Activated T-cell treated with anti-CD3 and anti-CD28 coated beads for 48 hours (primary cell): ENCODE measurements at regions not wholly inside any gene's neighbourhood (a gene's known extent, or its start where the extent isn't known, plus 50 kb on each side); places are given as distances from the start of the nearest gene placed in this dataset.
"Not testable (repeated sequence)": the region's sequence is repeated elsewhere in the genome, so short reads cannot be mapped to it uniquely, and the experiment has no call there.

Source experiments
- DNase-seq: peaks from one replicate; pipeline ENCODE4 v3.0.0-alpha.2; 2020; ENCODE audit warnings: low read depth

DNA sequence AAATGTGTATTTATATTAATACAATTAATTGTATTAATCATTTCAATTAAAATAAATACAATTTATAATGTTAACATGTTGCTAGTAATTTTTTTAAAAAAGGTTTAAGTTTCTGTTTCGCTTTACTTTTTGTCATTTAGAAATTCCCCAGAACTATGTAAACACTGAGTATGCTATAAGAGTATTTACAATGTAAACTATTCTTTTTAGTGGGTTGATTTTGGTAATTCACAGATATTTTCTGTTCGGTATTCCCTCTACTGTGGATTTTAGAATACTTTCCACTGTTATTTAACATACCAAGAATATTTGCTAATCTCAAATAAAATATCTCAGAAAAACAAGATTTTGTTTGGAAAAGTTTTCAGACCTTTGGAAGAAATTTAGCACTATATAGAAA, 1564.4 kb downstream of the EFNA5 start:
- no peak for DNase-seq

DNA sequence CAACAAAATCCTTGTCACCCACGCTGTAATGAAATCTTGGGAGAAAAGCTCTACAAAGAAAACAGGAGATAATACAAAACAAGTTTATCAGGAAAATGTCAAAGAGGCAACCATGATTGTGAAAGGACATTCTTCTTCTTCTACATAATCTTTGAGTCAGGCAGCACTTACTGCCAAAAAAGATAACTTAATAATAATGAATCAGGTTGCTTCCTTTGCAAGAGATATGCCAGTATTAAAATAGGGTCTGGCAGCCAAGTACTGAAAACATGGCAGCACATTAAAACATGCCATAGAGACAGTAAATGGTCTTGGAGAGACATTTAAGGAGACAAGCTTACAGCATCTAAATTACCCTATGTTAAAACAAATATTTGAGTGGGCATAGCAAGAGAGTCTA, 1573.4 kb downstream of the EFNA5 start:
- no peak for DNase-seq

DNA sequence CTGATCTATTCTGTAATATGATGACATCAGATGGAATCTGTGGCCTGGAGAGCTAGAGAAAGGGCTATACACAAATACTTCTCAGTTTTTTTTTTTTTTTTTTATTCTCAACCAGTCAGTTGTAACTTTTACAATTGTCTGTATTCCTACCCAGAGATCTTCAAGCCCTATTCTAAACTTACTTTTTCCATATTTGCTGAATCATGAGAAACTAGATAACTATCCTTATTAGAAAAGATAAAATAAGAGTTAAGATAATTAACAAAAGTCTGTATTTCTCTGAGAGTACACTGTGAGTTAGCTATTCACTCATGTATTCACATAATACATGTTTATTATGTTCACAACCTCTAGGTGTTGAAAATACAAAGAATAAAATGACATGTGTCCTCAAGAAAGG, 1575.9 kb downstream of the EFNA5 start:
- DNase-seq = no peak

DNA sequence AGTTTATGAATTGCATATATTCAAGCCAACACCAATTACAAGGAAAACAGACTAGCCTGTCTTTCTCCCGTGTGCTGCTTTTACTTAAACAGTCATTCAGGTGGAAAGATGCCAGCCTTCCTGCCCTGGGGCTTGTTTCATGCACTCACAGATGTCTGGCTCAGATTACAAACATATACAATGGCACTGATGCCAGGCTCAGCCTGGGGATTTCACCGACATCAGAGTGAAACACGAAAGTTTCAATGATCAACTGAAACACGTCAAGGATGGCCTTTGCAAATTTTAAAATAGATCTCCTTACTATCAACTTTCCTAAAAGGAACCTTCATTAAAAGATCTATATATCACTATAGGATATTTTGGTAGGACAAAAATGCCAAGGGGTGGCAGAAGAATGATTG, 1576.5 kb downstream of the EFNA5 start:
- no peak for DNase-seq

DNA sequence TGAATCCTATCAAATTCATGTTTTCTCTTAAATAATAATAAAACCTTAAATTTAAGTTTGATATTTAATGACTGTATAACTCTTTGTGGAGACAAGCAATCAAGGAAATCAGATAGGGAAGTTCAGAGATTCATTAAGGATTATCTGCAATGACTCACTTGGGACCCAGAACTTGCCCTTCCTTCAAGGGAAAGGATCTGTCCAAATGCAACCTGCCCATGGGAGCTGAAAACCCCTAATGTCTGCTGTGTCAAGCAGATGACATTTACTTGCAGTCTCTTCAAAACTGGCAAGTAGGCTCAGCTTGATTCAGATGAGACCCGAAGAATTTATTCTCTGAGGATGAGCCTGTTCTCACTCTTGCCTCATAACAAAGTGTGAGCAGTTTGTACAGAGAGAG, 1577.6 kb downstream of the EFNA5 start:
- DNase-seq = no peak

DNA sequence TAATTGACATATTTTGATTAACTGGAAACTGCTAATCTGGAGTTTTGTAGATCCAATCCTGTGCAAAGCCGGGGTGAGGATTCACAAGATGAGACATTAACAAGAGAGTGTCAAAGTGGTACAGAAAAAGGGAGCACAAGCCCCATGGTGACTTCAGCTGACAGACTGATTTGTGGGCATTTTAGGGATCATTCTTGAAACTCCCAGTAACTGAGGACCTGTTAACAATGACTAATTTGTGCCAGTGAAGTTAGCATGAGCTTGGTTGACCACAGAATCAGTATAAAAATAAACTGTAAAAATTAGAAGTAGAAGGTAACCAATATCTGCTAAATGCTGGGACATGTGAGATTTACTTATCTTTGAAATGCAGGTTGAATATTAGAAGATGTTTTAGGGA, 1578.3 kb downstream of the EFNA5 start:
- DNase-seq = no peak

DNA sequence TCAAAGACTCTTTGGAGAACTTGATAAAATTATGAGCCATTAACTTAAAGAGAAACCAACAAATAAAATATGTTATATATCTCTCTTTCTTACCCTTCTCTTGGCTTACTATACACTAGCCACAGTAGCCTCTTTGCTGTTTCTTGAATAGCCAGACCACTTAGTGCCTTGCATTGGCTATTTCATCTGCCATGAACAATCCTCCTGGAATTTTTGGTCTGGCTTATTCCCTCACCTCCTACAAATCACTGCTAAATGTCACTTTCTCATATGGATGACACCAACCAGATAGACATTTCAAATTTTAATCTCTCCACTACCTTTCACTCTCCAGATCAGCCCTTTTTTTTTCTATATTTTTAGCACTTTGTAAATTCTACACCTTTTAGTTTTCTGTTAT, 1581.7 kb downstream of the EFNA5 start:
- DNase-seq = no peak

DNA sequence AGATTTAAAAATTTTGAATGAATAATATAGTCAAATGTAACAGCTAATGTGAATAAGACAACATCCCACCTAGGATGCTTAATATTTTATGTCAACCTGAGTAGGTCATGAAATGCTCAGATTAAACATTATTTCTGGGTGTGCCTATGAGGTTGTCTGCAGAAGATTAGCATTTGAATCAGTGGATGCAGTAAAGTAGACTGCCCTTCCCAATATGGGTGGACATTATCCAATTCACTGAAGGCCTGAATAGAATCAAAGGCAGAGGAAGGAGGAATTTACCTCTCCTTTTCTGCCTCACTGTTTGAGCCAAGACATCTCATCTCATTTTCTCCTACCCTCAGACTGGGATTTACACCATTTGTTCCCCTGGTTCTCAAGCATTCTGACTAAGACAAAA, 1582.3 kb downstream of the EFNA5 start:
- no peak for DNase-seq

DNA sequence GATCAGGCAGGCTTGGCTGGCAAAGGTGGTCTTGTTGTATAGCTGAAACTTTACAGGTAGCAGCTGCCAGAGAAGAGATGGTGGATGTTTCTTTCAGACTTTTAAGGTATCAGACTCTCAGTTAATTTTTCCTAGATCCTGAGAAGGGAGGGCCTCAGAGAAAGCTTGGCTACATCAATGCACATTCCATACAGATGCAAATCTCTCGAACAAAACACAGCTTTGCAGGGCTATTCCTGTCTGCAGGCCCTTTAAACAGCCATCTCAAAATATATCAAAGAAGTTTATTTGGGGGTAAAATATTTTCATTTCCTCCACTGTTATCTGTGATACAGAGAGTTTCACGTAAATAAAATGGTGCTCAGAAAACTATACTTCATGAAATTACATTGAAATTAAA, 1584.4 kb downstream of the EFNA5 start:
- no peak for DNase-seq

DNA sequence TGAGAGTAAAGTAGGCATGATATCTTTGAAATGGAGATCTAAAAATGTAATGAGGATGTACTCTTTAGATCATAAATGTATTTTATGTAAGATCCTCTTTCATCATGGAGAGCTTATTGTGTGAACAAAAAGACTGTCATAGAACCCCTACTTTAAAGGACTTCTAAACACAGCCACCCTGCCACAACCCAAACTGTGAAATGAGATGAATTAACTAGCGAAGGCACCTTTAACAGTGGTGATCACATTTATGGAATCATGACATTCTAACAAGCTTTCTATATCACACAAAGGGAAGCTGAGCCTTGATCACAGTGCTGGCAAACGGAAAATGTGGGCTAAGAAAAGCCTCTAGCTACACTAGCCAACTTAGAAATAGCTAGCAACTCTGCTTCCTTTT, 1585.2 kb downstream of the EFNA5 start:
- DNase-seq = no peak

DNA sequence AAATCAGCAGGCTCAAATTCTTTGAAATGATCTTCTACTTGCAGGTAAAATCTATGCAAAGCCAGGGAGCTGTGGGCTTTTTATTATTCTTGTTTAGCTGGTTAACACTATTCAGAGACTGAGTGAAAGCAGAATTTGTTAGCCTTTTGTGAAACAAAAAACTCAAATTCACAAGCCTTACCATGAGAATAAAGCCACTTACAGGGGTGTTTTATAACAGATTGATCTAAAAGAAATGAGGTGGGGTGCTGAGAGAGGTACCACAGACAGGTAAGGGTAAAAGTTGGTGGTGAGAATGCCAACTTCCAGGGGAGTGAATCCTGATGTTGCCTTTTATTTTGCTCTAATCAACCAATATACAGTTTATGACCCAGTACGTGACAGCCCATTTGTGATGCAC, 1585.6 kb downstream of the EFNA5 start:
- no peak for DNase-seq

DNA sequence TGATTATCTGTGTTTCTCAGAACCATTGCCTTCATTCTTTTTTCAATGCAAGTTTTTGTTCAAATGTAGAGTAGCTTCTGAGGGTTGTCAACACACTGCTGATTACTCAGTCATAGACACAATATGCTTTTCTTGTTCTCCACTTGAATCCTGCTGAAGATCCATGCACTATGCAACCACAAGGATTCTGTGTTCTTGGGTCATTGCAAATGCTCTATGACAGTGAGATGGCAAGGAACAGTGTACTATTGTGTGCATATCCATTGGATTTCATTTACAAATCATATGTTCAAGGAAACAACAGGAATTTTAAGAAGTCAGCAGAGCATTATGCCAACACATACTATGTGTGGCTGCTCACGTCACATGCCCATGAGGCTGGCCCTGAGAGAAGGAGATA, 1590.2 kb downstream of the EFNA5 start:
- no peak for DNase-seq

DNA sequence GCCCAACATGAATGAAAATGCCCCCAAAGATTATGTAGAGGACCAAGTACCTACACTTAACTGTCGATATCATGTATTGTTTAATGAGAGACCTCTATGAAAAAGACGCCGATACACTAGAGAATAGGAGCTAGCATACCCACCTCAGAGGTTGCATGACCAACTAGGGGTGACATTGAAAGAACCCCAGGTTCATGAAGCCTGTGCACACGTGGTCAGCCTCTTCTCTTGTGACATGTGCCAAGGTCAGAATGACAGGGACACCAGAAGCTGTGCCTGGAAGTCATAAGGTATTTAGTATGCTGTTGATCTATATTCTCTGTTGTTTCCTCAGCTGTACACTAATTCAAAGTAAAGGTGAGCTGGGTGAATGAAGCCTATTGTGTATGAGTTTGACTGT, 1594.1 kb downstream of the EFNA5 start:
- DNase-seq = no peak

DNA sequence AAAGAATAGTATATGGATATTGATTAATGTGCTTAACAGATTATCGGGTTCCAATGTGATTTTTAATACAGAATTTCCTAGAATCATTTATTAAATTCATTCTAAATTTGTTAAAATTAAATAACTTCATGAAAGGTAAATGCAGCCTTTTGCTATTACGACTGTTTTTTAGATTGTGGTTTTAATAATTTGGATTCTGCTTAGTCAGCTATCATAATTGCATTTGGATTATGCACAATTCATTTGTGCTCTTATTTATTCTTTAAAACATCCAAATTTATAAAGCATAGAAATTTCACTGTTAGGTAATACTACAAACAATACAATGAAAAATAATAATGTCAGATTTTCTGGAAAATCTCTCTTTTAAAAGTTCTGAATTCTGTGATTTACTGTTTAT, 1598.5 kb downstream of the EFNA5 start:
- DNase-seq = no peak

DNA sequence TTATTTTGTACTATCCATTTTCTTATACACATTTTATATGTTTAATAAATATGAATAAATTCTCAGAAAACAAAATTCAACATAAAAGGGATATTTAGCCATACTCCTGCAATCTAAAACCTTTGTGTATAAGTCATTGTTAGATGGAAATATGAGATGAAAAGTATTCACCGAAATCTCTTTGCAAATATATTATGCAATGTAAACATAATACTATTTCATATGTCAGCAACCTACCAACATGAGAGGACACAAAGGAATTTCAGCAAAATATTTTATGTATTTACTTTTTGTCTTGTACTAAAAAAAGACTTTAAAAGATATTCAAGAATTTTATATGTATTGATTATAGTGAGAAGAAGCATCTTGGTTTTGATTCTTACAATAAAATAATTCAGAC, 1623.4 kb downstream of the EFNA5 start:
- no peak for DNase-seq

DNA sequence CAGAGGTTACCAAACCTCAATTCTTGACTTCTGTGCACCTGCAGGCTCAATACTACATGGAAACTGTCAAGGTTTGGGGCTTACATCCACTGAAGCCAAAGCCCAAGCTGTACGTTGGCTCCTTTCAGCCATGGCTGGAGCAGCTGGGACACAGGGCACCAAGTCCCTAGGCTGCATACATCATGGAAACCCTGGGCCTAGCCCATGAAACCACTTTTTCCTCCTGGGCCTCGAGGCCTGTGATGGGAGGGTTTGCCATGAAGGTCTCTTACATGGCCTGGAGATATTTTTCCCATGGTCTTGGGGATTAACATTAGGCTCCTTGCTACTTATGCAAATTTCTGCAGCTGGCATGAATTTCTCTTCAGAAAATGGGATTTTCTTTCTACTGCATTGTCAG, 1638.7 kb downstream of the EFNA5 start:
- DNase-seq = not testable (repeated sequence)

DNA sequence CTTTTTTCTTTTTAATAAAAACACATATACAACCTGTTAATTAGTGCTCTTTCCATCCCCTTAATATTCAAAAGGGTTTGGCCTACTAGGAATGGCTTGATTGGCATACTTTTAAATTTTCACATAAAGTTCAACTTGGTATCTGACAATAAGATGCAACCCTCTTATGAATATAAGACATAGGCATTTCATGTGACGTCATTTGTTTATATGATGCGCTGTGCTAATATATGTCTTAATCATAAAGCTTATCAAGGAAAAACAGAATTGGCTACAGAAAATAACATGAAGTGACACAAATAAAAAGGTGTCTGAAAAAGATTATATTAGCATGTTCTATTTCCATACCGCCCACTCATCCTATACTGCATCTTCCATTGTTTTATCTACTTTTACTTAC, 1642.4 kb downstream of the EFNA5 start:
- DNase-seq = no peak

DNA sequence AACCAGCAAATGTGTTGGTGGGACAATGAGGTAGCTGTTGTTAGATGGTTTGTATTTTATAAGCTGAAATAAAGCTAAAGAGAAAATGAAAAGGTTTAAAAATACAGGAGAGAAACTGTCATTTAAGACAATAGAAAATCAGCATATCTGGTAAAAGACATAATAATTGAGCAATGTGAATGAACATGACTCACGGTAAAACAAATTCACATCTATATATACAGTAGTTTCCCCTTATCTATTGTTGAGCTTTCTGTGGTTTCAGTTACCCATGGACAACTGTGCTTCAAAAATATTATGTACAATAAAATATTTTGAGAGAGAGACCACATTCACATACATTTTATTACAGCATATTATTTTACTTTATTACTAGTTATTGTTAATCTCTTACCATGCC, 1649.8 kb downstream of the EFNA5 start:
- no peak for DNase-seq

DNA sequence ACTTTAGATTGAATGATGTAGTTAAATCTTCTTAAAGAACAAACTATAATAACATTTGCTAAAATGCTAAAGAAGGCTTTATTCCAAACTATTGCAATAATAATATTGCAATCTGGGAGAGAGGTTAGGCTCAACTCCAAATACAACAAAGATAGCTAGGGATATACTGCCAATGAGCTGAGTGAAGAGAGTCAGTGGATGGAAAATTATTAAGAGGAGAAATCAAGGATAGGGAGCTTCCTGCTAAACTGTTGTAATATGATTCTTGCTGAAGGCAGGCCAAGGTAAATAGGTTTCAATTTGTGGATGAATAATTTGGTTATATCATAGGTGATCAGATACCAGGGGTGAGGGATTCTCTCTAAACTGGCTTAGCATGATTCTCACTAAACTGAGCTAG, 1651.5 kb downstream of the EFNA5 start:
- no peak for DNase-seq

DNA sequence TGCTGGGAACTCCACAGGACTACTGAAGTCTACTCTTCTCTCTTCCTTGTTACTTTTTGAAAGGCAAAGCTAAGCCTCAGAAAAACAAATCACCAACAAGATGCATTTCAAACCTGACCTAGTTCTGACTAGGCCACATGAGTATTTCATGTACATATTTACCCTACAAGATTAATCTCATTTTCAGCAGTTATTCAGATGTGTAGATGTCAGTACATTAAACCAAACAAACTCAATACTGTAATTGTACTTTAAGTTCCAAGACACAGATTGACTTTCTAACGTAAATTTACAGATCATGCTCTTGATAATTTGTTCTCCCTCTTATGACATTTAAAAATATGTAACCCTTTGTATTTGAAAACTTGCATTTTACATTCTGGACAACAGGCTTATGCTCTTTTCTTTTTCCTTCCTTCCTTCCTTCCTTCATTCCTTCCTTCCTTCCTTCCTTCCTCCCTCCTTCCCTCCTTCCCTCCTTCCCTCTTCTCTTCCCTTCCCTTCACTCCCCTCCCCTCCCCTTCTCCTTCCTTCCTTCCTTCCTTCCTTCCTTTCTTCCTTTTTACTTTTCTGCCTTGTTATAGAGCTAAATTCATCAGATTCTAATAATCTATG, 1653.4 kb downstream of the EFNA5 start:
- no peak for DNase-seq

DNA sequence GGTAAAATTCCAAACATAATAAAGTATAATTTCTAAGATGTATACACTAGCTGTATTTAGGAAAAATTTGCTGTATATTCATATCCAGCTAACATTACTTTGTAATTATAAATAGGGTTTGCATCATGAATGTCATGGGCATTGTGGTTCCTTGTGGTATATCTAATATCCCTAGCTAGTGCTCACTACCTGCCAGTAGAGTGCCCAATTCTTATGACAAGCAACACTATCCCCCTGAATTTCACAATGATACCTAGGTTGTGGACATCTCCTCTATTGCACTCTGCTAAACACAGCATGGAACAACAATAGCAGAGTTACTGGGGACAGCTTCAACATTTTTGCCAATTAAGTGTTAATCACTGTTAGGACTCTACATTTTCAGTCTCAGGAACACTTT, 1656.5 kb downstream of the EFNA5 start:
- DNase-seq = no peak

DNA sequence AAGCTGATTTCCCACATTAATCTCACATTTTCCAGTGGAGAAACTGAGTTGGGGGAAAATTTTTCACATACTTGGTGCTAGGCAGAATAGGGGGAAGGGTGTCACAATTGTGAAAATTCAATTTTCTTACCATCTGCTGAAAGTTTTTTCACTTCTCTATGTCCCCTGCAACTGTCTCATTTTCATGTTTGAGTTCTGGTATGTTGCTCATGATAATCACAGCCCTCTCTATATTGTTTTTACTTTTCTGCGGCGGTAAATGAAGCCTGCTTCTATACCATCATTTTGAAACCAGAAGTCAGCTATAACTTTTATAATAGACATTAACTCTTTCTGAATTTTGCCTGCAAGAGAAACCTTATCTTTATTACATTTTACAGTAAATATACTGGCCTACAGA, 1664.5 kb downstream of the EFNA5 start:
- DNase-seq = no peak

DNA sequence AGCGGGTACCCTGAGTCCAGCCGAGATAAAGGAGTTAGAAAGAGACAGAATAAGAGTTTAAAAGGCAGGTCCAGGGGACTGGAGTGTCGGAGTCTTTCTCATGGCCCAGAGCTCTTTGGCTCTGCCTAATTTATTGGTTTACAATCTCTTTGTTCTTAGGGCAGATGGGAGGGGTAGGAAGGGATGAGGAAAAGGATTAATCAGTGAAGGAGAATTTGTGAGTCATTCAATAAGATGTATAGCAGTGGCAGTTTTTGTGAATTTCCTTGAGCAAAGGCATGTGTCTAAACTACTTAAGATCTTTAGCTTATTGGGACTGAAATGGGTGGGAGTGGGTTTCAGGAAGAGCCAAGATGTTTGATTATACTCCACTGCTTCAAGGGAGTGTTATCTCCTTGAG, 1671.7 kb downstream of the EFNA5 start:
- not testable (repeated sequence) for DNase-seq

DNA sequence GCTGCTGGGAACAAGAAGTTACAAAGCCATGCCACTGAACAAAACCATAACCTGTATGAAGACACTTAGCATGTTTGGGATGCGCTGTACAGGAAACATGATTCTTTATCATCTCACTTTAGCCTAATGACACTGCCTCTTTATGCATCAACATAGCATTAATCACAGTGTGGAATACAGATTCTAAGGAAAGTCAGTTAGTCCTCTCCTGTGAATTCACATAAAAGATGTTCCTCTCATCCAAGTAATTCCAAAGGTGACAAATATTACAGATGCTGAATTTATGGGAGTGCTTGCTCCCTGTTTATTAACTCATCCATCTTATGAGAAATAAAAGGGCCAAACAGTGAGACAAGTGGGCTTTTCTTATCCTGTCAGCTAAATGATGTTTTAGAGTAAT, 1677.7 kb downstream of the EFNA5 start:
- no peak for DNase-seq

DNA sequence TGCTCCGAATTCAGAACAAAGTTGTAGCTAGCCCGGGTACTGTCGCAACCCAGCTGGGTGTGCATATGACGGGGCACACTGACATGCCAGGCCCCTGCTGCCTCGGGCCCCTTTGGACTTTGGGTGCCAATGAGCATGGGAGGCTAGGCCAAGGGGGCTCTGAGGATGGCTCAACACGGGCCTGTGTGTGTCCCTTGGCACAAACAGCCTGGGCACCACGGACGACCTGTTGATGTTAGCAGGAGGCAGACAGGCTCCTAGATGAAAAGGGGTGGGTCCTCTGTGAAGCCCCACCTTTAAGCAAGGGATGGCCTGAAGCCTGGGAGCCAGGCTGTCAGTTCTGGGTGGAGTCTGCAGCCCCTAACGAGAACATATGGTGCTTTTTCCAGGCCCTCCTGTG, 1688.2 kb downstream of the EFNA5 start:
- no peak for DNase-seq
